SHP77 (cell line): ENCODE measurements at regions not wholly inside any gene's neighbourhood (a gene's known extent, or its start where the extent isn't known, plus 50 kb on each side); places are given as distances from the start of the nearest gene placed in this dataset.

ENCODE experiments used
- DNase-seq, 2 experiments: peaks; one replicate each; lab custom pipeline; 2025; lab: John Stamatoyannopoulos, UW

DNA sequence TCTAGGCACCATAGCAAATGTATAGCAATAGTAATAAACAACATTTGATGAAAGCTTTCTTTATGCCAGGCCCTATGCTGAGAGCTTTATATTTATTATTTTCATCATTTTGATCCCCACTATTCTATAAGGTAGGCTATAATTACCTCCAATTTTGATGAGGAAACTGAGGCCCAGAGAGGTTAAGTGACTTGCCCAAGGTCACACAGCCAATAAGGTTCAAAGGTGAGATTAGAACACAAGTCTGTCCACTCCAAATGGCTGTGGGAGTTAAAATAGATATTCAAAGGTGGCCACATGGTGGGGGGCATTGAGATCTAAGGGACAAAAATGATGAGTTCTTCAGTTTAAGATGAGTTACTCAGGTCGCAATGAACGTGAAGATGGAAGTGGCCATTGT is 269.9 kb downstream of the BMP7 start:
- no peak for DNase-seq

- no peak for DNase-seq
These were observed 268.0 kb downstream of the BMP7 start for GRCh38 chr20:56998438-56998837.

- no peak for DNase-seq
These were observed 265.9 kb downstream of the BMP7 start for GRCh38 chr20:57000441-57000968.

DNA sequence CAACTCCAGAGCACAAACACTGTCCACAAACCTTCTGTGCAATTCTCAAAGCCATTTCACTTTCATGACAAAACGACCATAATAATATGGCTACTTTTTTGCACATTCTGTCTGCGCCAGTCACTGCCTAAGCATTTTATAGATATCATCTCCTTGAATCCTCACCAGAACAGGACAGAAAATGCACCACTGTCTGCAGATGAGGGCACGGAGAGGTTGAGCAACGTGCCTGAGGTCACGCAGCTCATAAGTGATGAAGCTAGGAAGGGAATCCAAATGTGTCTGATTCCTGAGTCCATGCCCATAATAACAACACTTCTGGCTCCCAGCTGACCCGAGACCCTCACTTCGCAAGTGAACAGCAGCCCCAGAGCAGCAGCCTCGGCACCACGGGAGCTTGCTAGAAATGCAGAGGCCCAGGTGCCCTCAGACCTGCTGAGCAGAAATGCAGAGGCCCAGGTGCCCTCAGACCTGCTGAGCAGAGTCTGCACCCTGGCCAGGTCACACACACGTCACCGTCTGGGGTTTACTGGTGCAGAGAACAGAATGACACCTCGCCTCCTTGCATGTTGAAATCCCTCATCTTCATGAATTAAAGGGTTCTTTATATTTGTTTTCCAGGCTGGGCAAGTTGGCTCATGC is 265.2 kb downstream of the BMP7 start:
- DNase-seq = no peak

GRCh38 chr20:57002066-57002570 is 264.3 kb downstream of the BMP7 start:
- DNase-seq = no peak

GRCh38 chr20:57003012-57003411 is 263.4 kb downstream of the BMP7 start:
- no peak for DNase-seq

DNA sequence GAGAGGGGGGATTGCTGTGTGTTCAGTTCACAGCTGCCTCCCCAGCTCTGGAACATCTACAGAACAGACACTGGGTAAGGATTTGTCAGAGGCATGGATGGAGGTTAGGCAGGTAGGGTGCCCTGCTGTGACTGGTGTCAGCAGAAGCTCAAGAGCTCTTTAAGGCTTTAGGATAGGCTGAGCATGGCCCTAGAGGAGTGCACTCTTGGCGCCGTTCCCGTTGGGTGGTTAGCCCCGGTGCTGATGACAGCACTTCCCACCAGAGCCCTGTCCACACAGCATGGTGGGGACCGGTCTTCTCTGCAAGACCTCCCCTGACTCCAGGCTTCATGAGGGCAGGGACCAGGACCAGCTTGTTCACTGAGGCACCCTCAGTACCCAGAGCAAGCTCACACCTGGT is 262.0 kb downstream of the BMP7 start:
- DNase-seq = no peak

DNA sequence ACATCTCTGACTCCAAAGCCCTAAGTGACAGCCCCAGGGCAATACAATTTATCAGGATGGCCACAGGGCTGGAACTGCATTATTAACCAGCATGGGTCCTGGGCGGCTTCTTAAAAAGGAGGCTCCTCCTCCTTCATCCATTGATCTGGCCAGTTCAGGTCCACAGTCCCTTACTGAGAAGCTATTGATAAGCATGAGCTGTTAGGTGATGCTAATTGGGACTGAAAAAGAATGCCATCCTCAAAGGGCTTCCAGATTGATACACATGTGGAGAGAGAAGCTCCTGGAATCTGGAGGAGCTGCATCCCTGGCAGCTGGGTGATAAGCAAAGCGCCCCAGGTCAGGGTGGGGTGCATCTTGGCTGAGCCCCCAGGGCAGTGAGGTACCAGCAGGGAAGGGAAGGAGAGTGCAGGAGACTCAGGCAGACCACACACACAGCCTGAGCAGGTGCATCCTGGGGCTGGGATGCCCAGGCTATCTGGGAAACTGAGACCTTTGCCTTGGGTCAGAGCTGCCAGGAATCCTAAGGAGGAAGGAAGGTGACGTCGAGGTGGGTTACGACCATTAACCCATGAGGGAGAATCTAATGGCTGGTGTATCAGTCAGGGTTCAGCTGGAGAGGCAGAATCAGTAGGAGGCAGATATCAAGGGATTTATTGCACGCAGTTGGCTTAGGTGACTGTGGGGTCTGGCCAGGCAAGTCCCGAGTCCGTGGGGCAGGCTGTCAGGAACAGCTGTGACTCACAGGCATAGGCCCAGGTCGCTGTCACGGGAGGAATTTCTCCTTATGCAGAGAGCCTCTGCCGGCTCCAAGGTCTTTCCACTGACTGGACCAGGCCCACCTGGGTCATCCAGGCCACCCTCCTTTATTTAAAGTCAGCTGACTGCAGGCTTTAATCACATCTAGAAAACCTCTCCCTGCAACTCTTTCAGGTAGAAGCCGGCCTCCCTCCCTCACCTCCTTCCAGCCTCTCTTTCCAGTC is 261.2 kb downstream of the BMP7 start:
- DNase-seq = no peak

GRCh38 chr20:57006411-57007170 is 259.9 kb downstream of the BMP7 start:
- no peak for DNase-seq

DNA sequence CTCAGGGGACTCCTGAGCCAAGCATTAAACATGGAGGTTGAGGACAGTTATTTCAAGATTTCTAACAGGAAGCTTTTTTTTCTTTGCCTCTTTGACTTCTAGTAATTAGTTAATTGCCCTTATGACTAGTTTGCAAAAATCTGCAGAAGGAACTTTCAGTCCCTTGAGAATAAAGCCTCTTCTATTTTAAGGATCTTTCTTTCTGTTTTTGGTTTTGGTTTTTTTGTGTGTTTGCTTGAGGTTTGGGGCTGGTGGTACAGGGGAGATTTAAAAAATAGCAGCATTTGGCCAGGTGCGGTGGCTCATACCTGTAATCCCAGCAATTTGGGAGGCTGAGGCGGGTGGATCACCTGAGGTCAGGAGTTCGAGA is 259.3 kb downstream of the BMP7 start:
- no peak for DNase-seq

DNA sequence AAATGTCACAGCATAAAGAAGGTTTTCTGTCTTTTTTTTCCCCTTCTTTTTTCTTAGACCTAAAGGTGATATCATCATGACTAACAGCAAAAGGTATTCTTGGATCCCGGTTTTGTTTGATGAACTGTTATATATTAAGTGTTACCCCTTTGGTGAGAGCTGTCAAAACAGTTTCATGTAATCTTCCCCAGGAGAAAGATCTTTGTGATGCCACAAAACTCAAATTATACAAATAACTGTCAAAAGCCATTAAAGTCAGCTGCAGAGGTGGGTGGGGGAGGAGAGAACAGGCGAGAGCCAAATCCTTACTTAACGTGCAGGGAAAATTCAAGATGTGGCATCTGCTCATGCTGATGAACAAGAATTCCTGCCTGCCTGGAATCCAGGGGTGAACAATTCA is 258.2 kb downstream of the BMP7 start:
- no peak for DNase-seq

GRCh38 chr20:57009355-57009754 is 257.1 kb downstream of the BMP7 start:
- DNase-seq = no peak

DNA sequence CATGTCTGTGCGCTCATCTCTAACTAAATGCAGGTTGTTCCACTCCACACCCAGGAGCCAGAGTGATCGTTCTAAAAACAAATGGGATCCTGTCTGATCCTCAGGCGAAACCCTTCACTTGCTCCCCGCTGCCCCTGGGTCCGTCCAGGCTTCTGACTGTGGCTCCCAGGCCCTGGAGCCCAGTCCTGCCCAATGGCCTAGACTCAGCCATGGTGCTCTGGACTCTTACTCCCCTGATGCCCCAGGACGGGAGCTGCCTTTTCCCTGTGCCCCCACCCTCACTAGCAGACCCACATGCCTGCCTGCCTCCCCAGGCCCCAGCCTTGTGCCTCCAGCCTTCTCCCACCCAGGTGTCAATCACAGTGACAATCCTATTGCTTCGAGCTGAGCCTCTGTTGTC is 256.7 kb downstream of the BMP7 start:
- DNase-seq = no peak

- no peak for DNase-seq
These were observed 253.8 kb downstream of the BMP7 start for GRCh38 chr20:57012691-57013090.

DNA sequence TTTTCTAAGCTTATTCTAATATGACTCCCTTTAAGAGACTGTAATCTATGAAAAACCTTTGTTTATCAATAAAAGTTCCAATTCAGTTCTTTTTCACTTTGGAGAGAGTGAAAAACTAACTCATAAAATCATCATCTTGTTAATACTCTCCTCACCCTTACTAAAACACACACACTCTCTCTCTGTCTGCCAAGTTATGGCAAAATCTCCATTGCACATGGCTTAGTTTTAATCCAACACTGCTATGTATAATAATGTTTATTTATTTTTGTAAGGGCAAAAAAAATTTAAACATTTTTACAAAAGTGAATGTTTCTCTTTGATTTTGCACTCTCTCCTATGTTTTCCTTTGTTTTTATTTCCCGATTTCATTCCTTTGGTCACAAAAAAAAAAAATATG is 253.2 kb downstream of the BMP7 start:
- DNase-seq = no peak

DNA sequence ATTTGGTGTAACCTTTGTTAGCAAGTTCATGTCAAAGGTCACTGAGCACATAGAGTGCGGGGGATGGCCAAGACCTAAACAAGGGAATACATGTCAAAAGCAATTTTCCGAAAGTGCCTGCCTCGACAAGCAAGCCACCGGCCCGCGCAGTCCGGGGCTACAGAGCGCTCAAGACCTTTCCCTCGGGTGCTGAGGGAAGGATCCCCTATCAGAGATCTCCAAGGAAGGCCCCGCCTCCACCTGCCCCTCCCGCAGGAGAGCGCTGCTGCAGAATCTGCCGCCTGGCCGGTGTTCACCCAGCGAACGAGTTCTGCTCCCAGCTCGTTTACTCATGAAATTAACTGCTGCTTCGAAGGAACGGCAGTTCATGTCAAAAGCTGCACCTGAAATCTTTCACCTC is 252.7 kb downstream of the BMP7 start:
- no peak for DNase-seq

DNA sequence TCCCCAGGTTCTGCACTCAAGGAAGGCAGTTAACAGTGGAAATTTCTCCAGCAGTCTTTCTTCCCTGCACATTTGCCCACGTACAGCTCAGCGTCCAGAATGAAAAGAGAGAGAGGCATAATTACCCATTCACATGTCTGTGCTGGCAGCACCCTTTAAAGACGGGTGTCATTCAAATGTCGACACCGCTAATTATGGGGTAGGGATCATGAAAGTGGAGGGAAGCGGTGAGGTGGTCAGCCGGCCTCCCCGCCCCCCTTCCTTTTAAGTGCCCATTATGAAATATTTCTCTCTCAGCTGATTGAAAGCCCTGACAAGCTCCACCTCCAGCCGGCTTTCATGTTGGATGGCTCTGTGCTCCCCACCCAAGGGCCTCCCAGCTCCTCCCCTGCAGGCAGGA is 246.1 kb downstream of the BMP7 start:
- no peak for DNase-seq

DNA sequence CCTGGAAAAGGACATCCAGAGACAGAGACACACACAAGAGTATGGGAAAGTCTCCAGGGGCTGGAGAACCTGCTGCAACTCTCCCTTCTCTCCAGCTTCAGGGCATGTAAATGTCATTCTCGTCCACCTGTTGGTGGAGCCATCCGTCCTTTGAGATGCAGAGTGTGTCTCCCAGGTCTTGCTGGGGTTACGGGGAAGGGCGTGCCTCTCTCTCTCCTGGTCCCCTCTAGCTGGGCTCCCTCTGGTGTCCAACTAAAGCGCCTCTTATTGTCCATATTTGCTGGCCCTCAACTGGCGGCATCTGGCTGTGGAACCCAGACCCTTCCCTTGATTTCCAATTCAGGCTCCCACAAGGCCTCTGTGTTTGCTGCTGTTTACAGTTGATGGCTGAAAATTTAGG is 244.1 kb downstream of the BMP7 start:
- DNase-seq = no peak

DNA sequence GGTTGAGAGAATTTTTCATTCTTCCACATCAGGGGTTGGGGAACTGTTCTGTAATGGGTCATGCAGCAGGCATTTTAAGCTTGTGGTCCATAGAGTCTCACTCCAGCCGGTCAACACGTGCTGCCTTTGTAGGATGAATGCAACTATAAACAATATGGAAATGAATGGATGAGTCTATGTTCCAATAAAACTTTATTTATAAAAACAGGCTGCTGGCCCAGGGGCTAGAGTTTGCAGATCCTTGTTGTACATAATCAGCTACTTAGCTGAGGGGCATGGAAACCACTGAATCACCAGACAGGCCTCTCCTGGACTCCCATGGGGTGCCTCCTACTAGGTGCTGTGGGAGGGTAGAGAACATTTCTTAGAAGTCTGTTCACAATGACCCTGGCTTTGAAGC is 243.4 kb downstream of the BMP7 start:
- DNase-seq = no peak

GRCh38 chr20:57023997-57024396 is 242.4 kb downstream of the BMP7 start:
- no peak for DNase-seq

GRCh38 chr20:57024849-57025248 is 241.6 kb downstream of the BMP7 start:
- no peak for DNase-seq

- no peak for DNase-seq
These were observed 241.2 kb downstream of the BMP7 start for GRCh38 chr20:57025261-57025660.
